IMR-90 (cell line): ENCODE measurements at regions not wholly inside any gene's neighbourhood (a gene's known extent, or its start where the extent isn't known, plus 50 kb on each side); places are given as distances from the start of the nearest gene placed in this dataset.
A peak's percentile ranks its signal among the peaks of the same experiment; 100 is the strongest.

Source experiments
- ATAC-seq: fragments of 200-7000 bp; cut with Tn5 transposase; 2 replicates; pipeline ENCODE4 v1.9.1; 2020; ENCODE audit warnings: low read depth, mild to moderate bottlenecking, moderate library complexity
- BruUV-seq: library from RNA; stranded (reverse); fragments of 400-500 nt; replicated peaks from 2 replicates; lab custom pipeline; 2021; lab: Mats Ljungman, UMichigan
- CTCF ChIA-PET: fragments of 300-600 bp; formaldehyde crosslinking; extraction: SDS; loops from one replicate; lab custom pipeline; 2021; ENCODE audit warnings: antibody characterized with exemption; lab: Yijun Ruan, JAX
- POLR2A ChIA-PET: fragments of 300-600 bp; sonication (Branson Sonifier 250); formaldehyde crosslinking; loops from one replicate; lab custom pipeline; 2022; ENCODE audit warnings: antibody characterized with exemption; ENCODE audit not compliant: unreplicated experiment; lab: Charles Lee
- DNase-seq: peaks from one replicate; pipeline ENCODE4 v3.0.0; 2013
- H2AFZ ChIP-seq: replicated peaks from 2 replicates; pipeline ENCODE3; 2013; ENCODE audit warnings: low read length, mild to moderate bottlenecking; ENCODE audit not compliant: poor library complexity
- H2AK5ac ChIP-seq: 2 replicates; pipeline ENCODE4 v1.6.1; 2013; ENCODE audit warnings: low read depth, low read length, inconsistent platforms
- H2AK9ac ChIP-seq: replicated peaks from 2 replicates; pipeline ENCODE3; 2013; ENCODE audit warnings: mild to moderate bottlenecking, low read depth, low read length, moderate library complexity; ENCODE audit not compliant: poor library complexity
- H2BK120ac ChIP-seq: 2 replicates; pipeline ENCODE4 v1.6.1; 2013; ENCODE audit warnings: low read depth, low read length, inconsistent platforms
- H2BK15ac ChIP-seq: 3 replicates; pipeline ENCODE4 v1.6.1; 2013; ENCODE audit warnings: low read depth, low read length, inconsistent platforms
- H2BK20ac ChIP-seq: 2 replicates; pipeline ENCODE4 v1.6.1; 2013; ENCODE audit warnings: low read depth, mild to moderate bottlenecking, inconsistent platforms, low read length, moderate library complexity
- H2BK5ac ChIP-seq: 2 replicates; pipeline ENCODE4 v1.6.1; 2013; ENCODE audit warnings: mild to moderate bottlenecking, low read depth, low read length, inconsistent platforms; ENCODE audit not compliant: poor library complexity, severe bottlenecking
- H3K14ac ChIP-seq: replicated peaks from 2 replicates; pipeline ENCODE4 v1.6.1; 2013; ENCODE audit warnings: low read depth, low read length, inconsistent platforms
- H3K18ac ChIP-seq: 2 replicates; pipeline ENCODE4 v1.6.1; 2013; ENCODE audit warnings: low read depth, low read length, control low read depth
- H3K23ac ChIP-seq: 2 replicates; pipeline ENCODE4 v1.6.1; 2013; ENCODE audit warnings: low read depth, low read length, inconsistent platforms
- H3K27ac ChIP-seq: 2 replicates; pipeline ENCODE4 v1.5.1; 2013; ENCODE audit warnings: mild to moderate bottlenecking, control low read depth, low read length; ENCODE audit not compliant: insufficient read depth
- H3K27me3 ChIP-seq: 2 replicates; pipeline ENCODE4 v1.6.1; 2013; ENCODE audit warnings: low read length; ENCODE audit not compliant: control insufficient read depth, insufficient read depth
- H3K36me3 ChIP-seq: 2 replicates; pipeline ENCODE4 v1.6.1; 2013; ENCODE audit warnings: low read length, mixed read lengths; ENCODE audit not compliant: control insufficient read depth, insufficient read depth
- H3K4ac ChIP-seq: 2 replicates; pipeline ENCODE4 v1.6.1; 2013; ENCODE audit warnings: low read depth, low read length, inconsistent platforms
- H3K4me1 ChIP-seq: 2 replicates; pipeline ENCODE4 v1.6.1; 2013; ENCODE audit warnings: low read length, mixed read lengths; ENCODE audit not compliant: control insufficient read depth, insufficient read depth
- H3K4me2 ChIP-seq: 2 replicates; pipeline ENCODE4 v1.6.1; 2013; ENCODE audit warnings: low read depth, mild to moderate bottlenecking, control low read depth, low read length, moderate library complexity
- H3K4me3 ChIP-seq: 2 replicates; pipeline ENCODE4 v1.5.1; 2013; ENCODE audit warnings: low read depth, mild to moderate bottlenecking, control low read depth, low read length, moderate library complexity; ENCODE audit not compliant: insufficient read depth
- H3K56ac ChIP-seq: 2 replicates; pipeline ENCODE4 v1.6.1; 2013; ENCODE audit warnings: low read length, inconsistent platforms; ENCODE audit not compliant: insufficient read depth; ENCODE audit errors: extremely low read depth
- H3K79me1 ChIP-seq, 2 experiments: 2 replicates each; pipeline ENCODE4 v1.6.1; 2013; ENCODE audit warnings: low read length in 2 of 2, inconsistent platforms in 1 of 2, low read depth in 1 of 2
- H3K9ac ChIP-seq: 2 replicates; pipeline ENCODE4 v1.6.1; 2013; ENCODE audit warnings: low read depth, low read length, control low read depth
- H3K9me1 ChIP-seq: 2 replicates; pipeline ENCODE4 v1.6.1; 2013; ENCODE audit warnings: low read length, inconsistent platforms; ENCODE audit not compliant: insufficient read depth
- H3K9me3 ChIP-seq: 2 replicates; pipeline ENCODE4 v1.6.1; 2013; ENCODE audit warnings: low read length; ENCODE audit not compliant: control insufficient read depth, insufficient read depth
- H4K20me1 ChIP-seq: 2 replicates; pipeline ENCODE4 v1.6.1; 2013; ENCODE audit warnings: low read length, inconsistent platforms; ENCODE audit not compliant: insufficient read depth
- H4K5ac ChIP-seq: 2 replicates; pipeline ENCODE4 v1.6.1; 2013; ENCODE audit warnings: mild to moderate bottlenecking, low read depth, low read length, control low read depth
- H4K8ac ChIP-seq, 2 experiments: 2 replicates each; pipeline ENCODE4 v1.6.1; 2013; ENCODE audit warnings: low read depth in 2 of 2, low read length in 2 of 2, control low read depth in 1 of 2, inconsistent platforms in 1 of 2
- H4K91ac ChIP-seq: 2 replicates; pipeline ENCODE4 v1.6.1; 2013; ENCODE audit warnings: low read depth, low read length, inconsistent platforms; ENCODE audit not compliant: insufficient read depth
- BHLHE40 ChIP-seq: fragments of 150-350 bp; IDR thresholded peaks from 2 replicates; pipeline ENCODE4 v1.6.1; 2016; ENCODE audit warnings: mild to moderate bottlenecking, low read depth, low read length
- CEBPB ChIP-seq: IDR thresholded peaks from 2 replicates; pipeline ENCODE4 v1.6.1; 2012; ENCODE audit warnings: low read depth, low read length, improper control_type of control experiment
- CHD1 ChIP-seq: IDR thresholded peaks from 2 replicates; pipeline ENCODE4 v1.6.1; 2012; ENCODE audit warnings: low read depth, low read length, improper control_type of control experiment
- CTCF ChIP-seq: conservative IDR thresholded peaks from 2 replicates; pipeline ENCODE4 v1.5.1; 2012; ENCODE audit warnings: mild to moderate bottlenecking, low read depth, low read length, improper control_type of control experiment
- ELK1 ChIP-seq: fragments of 150-350 bp; IDR thresholded peaks from 2 replicates; pipeline ENCODE4 v1.6.1; 2016; ENCODE audit warnings: low read depth, mild to moderate bottlenecking, low read length, moderate library complexity, borderline replicate concordance
- FOS ChIP-seq: fragments of 150-350 bp; IDR thresholded peaks from 2 replicates; pipeline ENCODE4 v1.6.1; 2016; ENCODE audit warnings: low read depth, low read length
- MAFK ChIP-seq: IDR thresholded peaks from 2 replicates; pipeline ENCODE4 v1.6.1; 2012; ENCODE audit warnings: low read depth, low read length, improper control_type of control experiment
- MAZ ChIP-seq: IDR thresholded peaks from 2 replicates; pipeline ENCODE4 v1.6.1; 2012; ENCODE audit warnings: low read depth, mild to moderate bottlenecking, low read length, improper control_type of control experiment, moderate library complexity, borderline replicate concordance
- MXI1 ChIP-seq: IDR thresholded peaks from 2 replicates; pipeline ENCODE4 v1.6.1; 2012; ENCODE audit warnings: low read depth, mild to moderate bottlenecking, low read length, moderate library complexity, borderline replicate concordance
- NFE2L2 ChIP-seq: fragments of 150-350 bp; IDR thresholded peaks from 2 replicates; pipeline ENCODE4 v1.6.1; 2016; ENCODE audit warnings: low read depth, mild to moderate bottlenecking, low read length
- POLR2A ChIP-seq: IDR thresholded peaks from 2 replicates; pipeline ENCODE4 v1.6.1; 2012; ENCODE audit warnings: mild to moderate bottlenecking, low read depth, low read length
- RAD21 ChIP-seq: IDR thresholded peaks from 2 replicates; pipeline ENCODE4 v1.6.1; 2012; ENCODE audit warnings: low read length, improper control_type of control experiment
- RCOR1 ChIP-seq: IDR thresholded peaks from 2 replicates; pipeline ENCODE4 v1.6.1; 2012; ENCODE audit warnings: mild to moderate bottlenecking, low read length, improper control_type of control experiment; ENCODE audit not compliant: insufficient replicate concordance
- RFX5 ChIP-seq: IDR thresholded peaks from 2 replicates; pipeline ENCODE4 v1.8.0; 2012; ENCODE audit warnings: low read depth, mild to moderate bottlenecking, low read length, moderate library complexity
- SMC3 ChIP-seq: fragments of 150-350 bp; IDR thresholded peaks from 2 replicates; pipeline ENCODE4 v1.6.1; 2016; ENCODE audit warnings: low read depth, mild to moderate bottlenecking, antibody characterized with exemption, low read length, moderate library complexity
- USF2 ChIP-seq: fragments of 150-350 bp; IDR thresholded peaks from 2 replicates; pipeline ENCODE4 v1.6.1; 2017; ENCODE audit warnings: mild to moderate bottlenecking, antibody characterized with exemption, low read length, low read depth
- WGBS, 2 experiments: methylation state at CpG; one replicate each; pipeline versions ENCODE4 v1.1.5 to v1.1.7; 2013; ENCODE audit warnings: missing lambda C conversion rate in 2 of 2; ENCODE audit not compliant: insufficient read length in 1 of 2; ENCODE audit errors: extremely low coverage in 2 of 2; 5-methylcytosine and 5-hydroxymethylcytosine counted together
- dilution Hi-C: fragments of 300-500 bp; cut with HindIII; formaldehyde crosslinking; loops from one replicate; pipeline ENCODE4 v1.14.3; 2018; ENCODE audit warnings: low sequenced_read_pairs; ENCODE audit not compliant: unreplicated experiment
- in situ Hi-C: fragments of 300-500 bp; cut with MboI; formaldehyde crosslinking; loops from 3 replicates; pipeline ENCODE4 v1.14.3; 2019; ENCODE audit warnings: low sequenced_read_pairs, inconsistent platforms, mixed read lengths
- intact Hi-C: fragments of 100-400 bp; cut with micrococcal nuclease; formaldehyde crosslinking; loops from 2 replicates; pipeline ENCODE4 v1.10.0; 2022

- Histone ChIP-seq H3K27ac (no peak overlapping the region), H2BK120ac (no peak overlapping the region), H2AK9ac (no peak overlapping the region), H3K9ac (no peak overlapping the region), H3K14ac (no peak overlapping the region), H3K4me2 (no peak overlapping the region), H3K18ac (no peak overlapping the region), H2AK5ac (no peak overlapping the region), H2AFZ (no peak overlapping the region), H4K20me1 (no peaks in the 10 kb centered on the region), H4K5ac (no peak overlapping the region), H3K4me1 (peaks cover 14% of the 10 kb centered on the region), H2BK20ac (0 out of 2 replicates have a peak overlapping the region, but pooled peaks have one; percentile 6), H2BK15ac (no peak overlapping the region), H3K4ac (no peak overlapping the region), H3K9me1 (peaks cover 19% of the 10 kb centered on the region), H2BK5ac (no peak overlapping the region), H3K56ac (no peak overlapping the region), H3K4me3 (no peak overlapping the region), H3K27me3 (peaks cover 12% of the 10 kb centered on the region), H3K36me3 (no peaks in the 10 kb centered on the region), H4K91ac (no peak overlapping the region), H4K8ac (no peak overlapping the region), H3K23ac (no peak overlapping the region), H3K79me1 (no peaks in the 10 kb centered on the region), H3K9me3 (no peaks in the 10 kb centered on the region)
- POLR2A ChIA-PET = no interaction called here
- intact Hi-C loops = no loop called here
- dilution Hi-C loops = no loop called here
- in situ Hi-C loops = no loop called here
- CTCF ChIA-PET = no interaction called here
- WGBS, 2 experiments = no CpG with 5 or more reads among the region's 5 CpGs
- ATAC-seq = peak; percentile 62
- peak; percentile 56 for DNase-seq
- TF ChIP-seq RAD21 = no peak
- no peak for TF ChIP-seq CTCF
- TF ChIP-seq CEBPB = no peak
- TF ChIP-seq FOS = no peak
- no peak for TF ChIP-seq MAZ
- TF ChIP-seq SMC3 = no peak
- TF ChIP-seq POLR2A = no peak
- TF ChIP-seq CHD1 = no peak
- no peak for TF ChIP-seq MXI1
- TF ChIP-seq BHLHE40 = no peak
- TF ChIP-seq USF2 = no peak
- no peak for TF ChIP-seq RFX5
- no peak for TF ChIP-seq MAFK
- TF ChIP-seq NFE2L2 = no peak
- TF ChIP-seq RCOR1 = no peak
- no peak for TF ChIP-seq ELK1
- no TSS peak for BruUV-seq
Measured at GRCh38 chr14:58713677-58714076, 75.9 kb downstream of the DACT1 start.
